ENCODE measurements at regions not wholly inside any gene's neighbourhood (a gene's known extent, or its start where the extent isn't known, plus 50 kb on each side); places are given as distances from the start of the nearest gene placed in this dataset.

DNA sequence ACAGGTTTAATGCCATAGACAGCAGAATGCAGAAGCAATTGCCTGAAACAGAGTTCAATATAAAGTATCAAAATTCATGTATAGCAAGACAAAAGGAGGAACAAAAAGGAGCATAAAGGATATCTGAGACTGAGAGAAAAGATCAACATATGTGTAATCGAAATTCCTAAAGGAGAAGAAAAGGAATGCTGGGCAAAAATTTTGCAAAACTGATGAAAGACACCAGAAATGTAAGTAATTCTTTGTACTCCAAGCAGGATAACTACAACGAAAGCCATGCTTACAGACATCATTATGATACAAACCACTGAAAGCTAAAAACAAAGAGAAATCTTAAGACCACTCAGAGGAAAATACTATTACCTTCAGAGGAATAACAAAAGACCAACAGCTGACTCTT, 72.8 kb upstream of the MTAP start:
- Mint-ChIP-seq H3K27ac (no peak overlapping the region), H3K9me3 (no peaks in the 10 kb centered on the region), H3K27me3 (ENCODE audit: low read depth) (peaks cover 5% of the 10 kb centered on the region), H3K4me1 (no peaks in the 10 kb centered on the region), H3K36me3 (ENCODE audit: low read depth) (no peaks in the 10 kb centered on the region), H3K4me3 (no peak overlapping the region)
- TF ChIP-seq, protein P1, sequence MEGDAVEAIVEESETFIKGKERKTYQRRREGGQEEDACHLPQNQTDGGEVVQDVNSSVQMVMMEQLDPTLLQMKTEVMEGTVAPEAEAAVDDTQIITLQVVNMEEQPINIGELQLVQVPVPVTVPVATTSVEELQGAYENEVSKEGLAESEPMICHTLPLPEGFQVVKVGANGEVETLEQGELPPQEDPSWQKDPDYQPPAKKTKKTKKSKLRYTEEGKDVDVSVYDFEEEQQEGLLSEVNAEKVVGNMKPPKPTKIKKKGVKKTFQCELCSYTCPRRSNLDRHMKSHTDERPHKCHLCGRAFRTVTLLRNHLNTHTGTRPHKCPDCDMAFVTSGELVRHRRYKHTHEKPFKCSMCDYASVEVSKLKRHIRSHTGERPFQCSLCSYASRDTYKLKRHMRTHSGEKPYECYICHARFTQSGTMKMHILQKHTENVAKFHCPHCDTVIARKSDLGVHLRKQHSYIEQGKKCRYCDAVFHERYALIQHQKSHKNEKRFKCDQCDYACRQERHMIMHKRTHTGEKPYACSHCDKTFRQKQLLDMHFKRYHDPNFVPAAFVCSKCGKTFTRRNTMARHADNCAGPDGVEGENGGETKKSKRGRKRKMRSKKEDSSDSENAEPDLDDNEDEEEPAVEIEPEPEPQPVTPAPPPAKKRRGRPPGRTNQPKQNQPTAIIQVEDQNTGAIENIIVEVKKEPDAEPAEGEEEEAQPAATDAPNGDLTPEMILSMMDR (IDR thresholded peaks at IDR 0.05; ENCODE audit: unreplicated experiment in 3 of 3): no peak

DNA sequence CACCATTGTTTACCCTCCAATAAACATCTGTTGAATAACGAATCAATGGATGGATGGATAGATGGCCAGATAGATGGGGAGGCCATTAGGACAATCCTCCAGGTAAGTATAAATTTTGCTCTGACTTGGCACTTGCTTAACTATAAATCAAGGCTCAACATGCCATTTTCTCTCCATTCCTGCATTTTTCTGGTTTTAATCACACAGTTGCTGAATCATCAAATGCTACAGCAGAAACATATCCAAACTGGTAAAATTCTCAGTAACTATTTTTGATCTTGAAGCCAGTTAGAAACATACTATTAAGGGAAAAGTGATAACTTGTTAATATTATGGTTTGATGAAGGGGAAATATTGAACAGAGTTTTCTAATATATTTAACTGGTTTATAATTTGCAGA, 71.5 kb upstream of the MTAP start:
- Mint-ChIP-seq H3K27me3 (ENCODE audit: low read depth) (no peaks in the 10 kb centered on the region), H3K27ac (no peak overlapping the region)

DNA sequence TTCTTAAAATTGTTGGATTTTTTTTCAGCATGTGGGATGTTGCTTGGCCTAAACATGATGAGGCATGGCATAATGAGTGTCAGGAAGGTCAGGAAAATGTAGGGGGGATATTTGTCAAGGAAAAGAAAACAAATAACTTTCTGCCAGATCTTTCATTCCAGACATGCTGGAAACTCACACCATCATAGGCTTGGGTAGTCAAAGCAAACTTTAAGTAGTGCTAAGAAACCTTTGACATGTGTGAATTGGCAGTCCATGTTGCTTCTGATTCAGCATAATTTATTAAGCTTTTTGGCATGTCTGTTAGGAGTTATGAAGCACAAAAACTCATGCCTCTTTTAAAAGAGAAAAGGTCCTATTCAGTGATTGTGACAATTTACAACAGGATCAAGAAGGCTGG, 61.3 kb upstream of the MTAP start:
- H3K9me3 Mint-ChIP-seq: no peaks in the 10 kb centered on the region
- H3K27ac Mint-ChIP-seq: peak overlapping the region in 1 of 3 experiments; percentile 63
- no peak overlapping the region for H3K4me3 Mint-ChIP-seq
- no peaks in the 10 kb centered on the region for H3K4me1 Mint-ChIP-seq
- peaks cover 10% of the 10 kb centered on the region for H3K27me3 Mint-ChIP-seq (ENCODE audit: low read depth)
- TF ChIP-seq, protein P1 (IDR thresholded peaks at IDR 0.05; ENCODE audit: unreplicated experiment in 3 of 3): no peak
- H3K36me3 Mint-ChIP-seq (ENCODE audit: low read depth): no peaks in the 10 kb centered on the region

More for the DNA sequence above, 71.5 kb upstream of the MTAP start:
- Mint-ChIP-seq H3K4me1 (no peaks in the 10 kb centered on the region), H3K36me3 (ENCODE audit: low read depth) (no peaks in the 10 kb centered on the region), H3K4me3 (no peak overlapping the region), H3K9me3 (no peaks in the 10 kb centered on the region)
- TF ChIP-seq, protein P1 (IDR thresholded peaks at IDR 0.05; ENCODE audit: unreplicated experiment in 3 of 3): no peak

DNA sequence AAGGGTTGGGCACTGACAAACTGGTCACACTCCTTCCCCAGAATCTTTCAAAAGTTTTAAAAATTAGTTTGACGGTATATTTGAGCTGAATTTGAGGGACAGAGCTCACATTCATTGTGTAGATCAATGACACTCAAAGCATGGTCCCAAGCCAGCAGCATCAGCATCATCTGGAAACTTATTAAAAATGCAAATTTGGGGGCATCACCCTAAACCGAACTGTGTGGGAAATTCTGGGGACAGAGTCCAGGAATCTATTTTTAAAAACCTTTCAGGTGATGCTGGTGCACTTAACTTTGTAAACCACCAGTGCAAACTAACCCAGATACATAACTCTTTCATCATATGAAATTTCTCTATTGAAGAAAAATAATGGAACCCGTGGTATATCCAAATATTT, 58.1 kb upstream of the MTAP start:
- Mint-ChIP-seq H3K27me3 (ENCODE audit: low read depth) (peaks cover 10% of the 10 kb centered on the region), H3K27ac (no peak overlapping the region), H3K4me1 (no peaks in the 10 kb centered on the region), H3K4me3 (no peak overlapping the region), H3K9me3 (no peaks in the 10 kb centered on the region), H3K36me3 (ENCODE audit: low read depth) (no peaks in the 10 kb centered on the region)
- TF ChIP-seq, protein P1 (IDR thresholded peaks at IDR 0.05; ENCODE audit: unreplicated experiment in 3 of 3): no peak

DNA sequence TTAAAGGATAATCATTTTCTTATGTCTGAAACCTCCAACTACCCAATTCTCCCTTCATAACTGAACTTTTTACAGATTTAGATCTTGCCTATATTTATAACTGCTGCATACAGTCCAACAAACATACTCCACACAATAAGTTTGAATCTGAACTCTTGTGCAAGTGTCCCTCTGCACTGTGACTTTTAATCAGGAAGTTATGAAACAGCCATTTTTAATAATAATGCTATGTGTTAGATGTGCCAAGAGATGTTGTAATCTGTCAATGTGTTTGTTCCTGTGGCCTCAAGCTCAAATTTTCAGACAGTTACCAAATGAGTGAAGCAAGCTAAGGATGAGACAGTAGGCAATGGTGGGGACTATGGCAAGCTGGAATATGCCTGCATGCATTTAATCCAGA, 57.6 kb upstream of the MTAP start:
- peaks cover 10% of the 10 kb centered on the region for H3K27me3 Mint-ChIP-seq (ENCODE audit: low read depth)

DNA sequence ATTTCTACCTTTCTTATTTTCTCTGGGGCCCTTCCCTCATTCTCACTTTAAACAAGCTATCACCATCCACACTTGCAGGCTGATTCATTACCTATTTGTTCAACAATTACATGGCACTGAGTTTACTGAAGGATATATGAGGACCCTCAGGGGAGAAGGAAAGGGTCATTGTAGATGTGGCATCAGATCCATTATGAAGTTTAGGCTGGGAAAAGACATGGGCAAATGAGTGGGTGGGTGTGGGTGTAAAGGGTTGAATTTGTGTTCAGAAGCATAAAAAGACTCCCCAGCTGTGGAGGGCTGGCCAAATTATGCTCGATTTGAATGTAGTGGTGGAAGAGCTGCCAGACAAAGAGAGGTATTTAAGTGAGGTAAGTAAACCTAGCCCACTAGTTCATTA, 55.9 kb upstream of the MTAP start:
- TF ChIP-seq, protein P1 (IDR thresholded peaks at IDR 0.05; ENCODE audit: unreplicated experiment in 3 of 3): no peak
- Mint-ChIP-seq H3K27ac (no peak overlapping the region), H3K4me3 (no peak overlapping the region), H3K36me3 (ENCODE audit: low read depth) (no peaks in the 10 kb centered on the region), H3K4me1 (no peaks in the 10 kb centered on the region), H3K9me3 (no peaks in the 10 kb centered on the region), H3K27me3 (ENCODE audit: low read depth) (peaks cover 10% of the 10 kb centered on the region)

More for the DNA sequence above, 57.6 kb upstream of the MTAP start:
- no peaks in the 10 kb centered on the region for H3K9me3 Mint-ChIP-seq
- no peaks in the 10 kb centered on the region for H3K4me1 Mint-ChIP-seq
- H3K4me3 Mint-ChIP-seq: no peak overlapping the region
- no peak overlapping the region for H3K27ac Mint-ChIP-seq
- TF ChIP-seq, protein P1 (IDR thresholded peaks at IDR 0.05; ENCODE audit: unreplicated experiment in 3 of 3): no peak
- H3K36me3 Mint-ChIP-seq (ENCODE audit: low read depth): no peaks in the 10 kb centered on the region
